GM12865 (cell line): ENCODE measurements at regions not wholly inside any gene's neighbourhood (a gene's known extent, or its start where the extent isn't known, plus 50 kb on each side); places are given as distances from the start of the nearest gene placed in this dataset.

ENCODE experiments used
- DNase-seq: peaks from one replicate; pipeline ENCODE4 v3.0.0; 2010; ENCODE audit warnings: low read depth
- H3K4me3 ChIP-seq: 2 replicates; pipeline ENCODE4 v1.5.1; 2011; ENCODE audit warnings: mild to moderate bottlenecking, low read depth, low read length, control low read depth
- CTCF ChIP-seq: IDR thresholded peaks from 2 replicates; pipeline ENCODE4 v1.5.1; 2011; ENCODE audit warnings: low read length, control low read depth, low read depth, inconsistent platforms; ENCODE audit not compliant: insufficient read depth; ENCODE audit errors: missing control alignments

- no peak for DNase-seq
- TF ChIP-seq CTCF, result no peak
- no peak overlapping the region for H3K4me3 ChIP-seq
Observed at GRCh38 chr4:41879552-41879951, 55.7 kb upstream of the TMEM33 start.

GRCh38 chr4:41878991-41879491 is 56.2 kb upstream of the TMEM33 start:
- H3K4me3 ChIP-seq, result no peak overlapping the region
- DNase-seq, result no peak
- no peak for TF ChIP-seq CTCF

- no peak for DNase-seq
- no peak for TF ChIP-seq CTCF
- no peak overlapping the region for H3K4me3 ChIP-seq
Observed at GRCh38 chr4:41878170-41878969, 56.9 kb upstream of the TMEM33 start.

GRCh38 chr4:41877020-41877796 is 58.0 kb upstream of the TMEM33 start:
- DNase-seq, result no peak
- no peak for TF ChIP-seq CTCF
- no peak overlapping the region for H3K4me3 ChIP-seq

GRCh38 chr4:41874873-41875272 is 60.4 kb upstream of the TMEM33 start:
- TF ChIP-seq CTCF, result no peak
- no peak for DNase-seq
- no peak overlapping the region for H3K4me3 ChIP-seq

GRCh38 chr4:41874398-41874797 is 60.8 kb upstream of the TMEM33 start:
- no peak for TF ChIP-seq CTCF
- DNase-seq, result no peak
- no peak overlapping the region for H3K4me3 ChIP-seq
